ENCODE measurements at regions not wholly inside any gene's neighbourhood (a gene's known extent, or its start where the extent isn't known, plus 50 kb on each side); places are given as distances from the start of the nearest gene placed in this dataset.
A peak's percentile ranks its signal among the peaks of the same experiment; 100 is the strongest.

DNA sequence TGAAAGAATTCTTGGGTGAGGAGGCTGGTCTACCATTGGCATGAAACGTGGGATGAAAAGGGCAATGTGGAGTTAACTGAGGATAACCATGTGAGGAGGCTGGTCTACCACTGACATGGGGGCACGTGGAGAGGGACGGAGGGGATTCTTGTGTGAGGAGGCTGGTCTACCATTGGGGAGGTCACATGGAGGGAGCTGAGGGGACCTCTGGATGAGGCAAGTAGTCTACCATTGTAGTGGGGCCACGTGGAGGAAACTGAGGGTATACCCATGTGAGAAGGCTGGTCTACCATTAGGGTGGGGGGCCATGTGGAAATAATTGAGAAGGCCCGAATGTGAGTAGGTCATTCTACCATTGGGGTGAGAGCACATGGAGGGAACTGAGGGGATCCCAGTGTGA lies 154.1 kb downstream of the FBLN2 start:
- ATAC-seq (ENCODE audit: insufficient read depth, low FRiP score): no peak
- Histone ChIP-seq H3K27ac (ENCODE audit: low read depth in 1 of 2, low read length in 1 of 2) (no peak overlapping the region), H3K4me1 (ENCODE audit: control insufficient read depth in 5 of 5, insufficient read depth in 5 of 5, low read length in 5 of 5) (no peaks in the 10 kb centered on the region), H3K27me3 (ENCODE audit: control insufficient read depth in 3 of 3, insufficient read depth in 3 of 3, low read length in 2 of 3) (no peaks in the 10 kb centered on the region), H3K36me3 (ENCODE audit: control insufficient read depth in 4 of 4, insufficient read depth in 4 of 4, low read length in 4 of 4) (no peaks in the 10 kb centered on the region), H3K9me3 (ENCODE audit: control insufficient read depth in 4 of 4, insufficient read depth in 3 of 4, low read length in 3 of 4) (peaks cover 0 to 16% (median 0%) of the 10 kb centered on the region in 4 donors), H3K9ac (ENCODE audit: insufficient read depth in 1 of 2, low read length in 2 of 2) (no peak overlapping the region), H3K4me3 (no peak overlapping the region)
- DNase-seq: no peak
- WGBS, 2 donors: 82 to 90% methylated on average over 5 of the region's 5 CpGs
- no peak for TF ChIP-seq CTCF (IDR thresholded peaks at IDR 0.05; ENCODE audit: control extremely low read depth, extremely low read depth)

DNA sequence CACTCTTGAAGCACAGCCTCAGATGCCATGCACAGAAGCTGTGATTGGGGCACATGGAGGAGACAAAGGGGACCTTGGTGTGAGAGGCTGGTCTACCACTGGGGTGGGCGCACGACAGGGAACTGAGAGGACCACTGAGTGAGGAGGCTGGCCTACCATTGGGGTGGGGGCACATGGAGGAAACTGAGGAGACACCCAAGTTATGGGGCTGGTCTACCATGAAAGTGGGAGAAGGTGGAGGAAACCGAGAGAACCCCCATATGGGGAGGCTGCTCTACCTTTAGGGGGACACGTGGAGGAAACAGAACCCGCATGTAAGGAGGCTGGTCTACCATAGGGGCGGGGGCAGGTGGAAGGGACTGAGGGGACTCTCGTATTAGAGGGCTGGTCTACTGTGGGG lies 153.4 kb downstream of the FBLN2 start:
- DNase-seq: peak in 1 of 3 donors; percentile 11
- TF ChIP-seq CTCF (IDR thresholded peaks at IDR 0.05; ENCODE audit: control extremely low read depth, extremely low read depth): no peak
- no peak for ATAC-seq (ENCODE audit: insufficient read depth, low FRiP score)

DNA sequence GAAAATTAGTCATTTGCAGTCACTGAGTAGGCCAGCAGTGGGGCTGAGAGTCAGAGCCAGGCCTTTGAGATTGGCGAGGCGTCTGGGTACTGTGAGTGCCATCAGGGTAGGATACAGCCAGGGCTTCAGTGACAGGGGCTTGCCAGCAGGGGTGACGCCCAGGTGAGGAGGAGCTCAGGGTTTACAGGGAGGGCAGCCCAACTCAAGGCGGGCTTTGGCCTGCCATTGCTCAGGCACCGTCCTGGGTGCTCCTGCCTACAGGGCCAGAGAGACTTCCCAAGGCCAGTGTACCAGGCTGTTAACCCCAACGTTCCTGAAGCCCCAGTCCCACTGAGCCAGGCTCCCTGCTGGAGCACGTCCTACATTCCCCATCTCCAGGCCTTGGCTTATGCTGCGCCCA lies 152.0 kb downstream of the FBLN2 start:
- WGBS, 2 donors: 86 to 95% methylated on average over 8 of the region's 8 CpGs
- no peak for ATAC-seq (ENCODE audit: insufficient read depth, low FRiP score)
- no peaks in the 10 kb centered on the region for H3K27me3 ChIP-seq (ENCODE audit: control insufficient read depth in 3 of 3, insufficient read depth in 3 of 3, low read length in 2 of 3)
- H3K36me3 ChIP-seq (ENCODE audit: control insufficient read depth in 4 of 4, insufficient read depth in 4 of 4, low read length in 4 of 4): no peaks in the 10 kb centered on the region
- DNase-seq: no peak
- H3K4me3 ChIP-seq: no peak overlapping the region
- no peak overlapping the region for H3K27ac ChIP-seq (ENCODE audit: low read depth in 1 of 2, low read length in 1 of 2)
- peaks cover 0 to 6% (median 0%) of the 10 kb centered on the region in 4 donors for H3K9me3 ChIP-seq (ENCODE audit: control insufficient read depth in 4 of 4, insufficient read depth in 3 of 4, low read length in 3 of 4)
- no peak for TF ChIP-seq CTCF (IDR thresholded peaks at IDR 0.05; ENCODE audit: control extremely low read depth, extremely low read depth)
- H3K4me1 ChIP-seq (ENCODE audit: control insufficient read depth in 5 of 5, insufficient read depth in 5 of 5, low read length in 5 of 5): no peaks in the 10 kb centered on the region
- H3K9ac ChIP-seq (ENCODE audit: insufficient read depth in 1 of 2, low read length in 2 of 2): no peak overlapping the region

More for the DNA sequence above, 153.4 kb downstream of the FBLN2 start:
- no peaks in the 10 kb centered on the region for H3K4me1 ChIP-seq (ENCODE audit: control insufficient read depth in 5 of 5, insufficient read depth in 5 of 5, low read length in 5 of 5)
- H3K36me3 ChIP-seq (ENCODE audit: control insufficient read depth in 4 of 4, insufficient read depth in 4 of 4, low read length in 4 of 4): no peaks in the 10 kb centered on the region
- no peak overlapping the region for H3K4me3 ChIP-seq
- H3K9me3 ChIP-seq (ENCODE audit: control insufficient read depth in 4 of 4, insufficient read depth in 3 of 4, low read length in 3 of 4): peaks cover 0 to 11% (median 0%) of the 10 kb centered on the region in 4 donors
- 87 to 89% methylated on average over 7 of the region's 7 CpGs for WGBS, 2 donors
- H3K27ac ChIP-seq (ENCODE audit: low read depth in 1 of 2, low read length in 1 of 2): no peak overlapping the region
- no peaks in the 10 kb centered on the region for H3K27me3 ChIP-seq (ENCODE audit: control insufficient read depth in 3 of 3, insufficient read depth in 3 of 3, low read length in 2 of 3)
- H3K9ac ChIP-seq (ENCODE audit: insufficient read depth in 1 of 2, low read length in 2 of 2): no peak overlapping the region

GRCh38 chr3:13700362-13700761 lies 151.4 kb downstream of the FBLN2 start:
- Histone ChIP-seq H3K4me3 (no peak overlapping the region), H3K4me1 (ENCODE audit: control insufficient read depth in 5 of 5, insufficient read depth in 5 of 5, low read length in 5 of 5) (no peaks in the 10 kb centered on the region), H3K9ac (ENCODE audit: insufficient read depth in 1 of 2, low read length in 2 of 2) (no peak overlapping the region), H3K9me3 (ENCODE audit: control insufficient read depth in 4 of 4, insufficient read depth in 3 of 4, low read length in 3 of 4) (peaks cover 0 to 2% (median 0%) of the 10 kb centered on the region in 4 donors), H3K27ac (ENCODE audit: low read depth in 1 of 2, low read length in 1 of 2) (no peak overlapping the region), H3K36me3 (ENCODE audit: control insufficient read depth in 4 of 4, insufficient read depth in 4 of 4, low read length in 4 of 4) (no peaks in the 10 kb centered on the region), H3K27me3 (ENCODE audit: control insufficient read depth in 3 of 3, insufficient read depth in 3 of 3, low read length in 2 of 3) (no peaks in the 10 kb centered on the region)
- DNase-seq (no peak), ATAC-seq (ENCODE audit: insufficient read depth, low FRiP score) (no peak)
- 58 to 78% methylated on average over 7 of the region's 7 CpGs for WGBS, 2 donors
- no peak for TF ChIP-seq CTCF (IDR thresholded peaks at IDR 0.05; ENCODE audit: control extremely low read depth, extremely low read depth)
